ENCODE measurements at regions not wholly inside any gene's neighbourhood (a gene's known extent, or its start where the extent isn't known, plus 50 kb on each side); places are given as distances from the start of the nearest gene placed in this dataset.

GRCh38 chr4:32147446-32148085 is 1427.4 kb downstream of the PCDH7 start:
- TF ChIP-seq CTCF (IDR thresholded peaks at IDR 0.05 in 4 of 5, conservative IDR thresholded peaks at IDR 0.05 in 1 of 5) (no peak), POLR2A (IDR thresholded peaks at IDR 0.05) (no peak)
